ENCODE measurements at regions not wholly inside any gene's neighbourhood (a gene's known extent, or its start where the extent isn't known, plus 50 kb on each side); places are given as distances from the start of the nearest gene placed in this dataset.

- no peak for DNase-seq
Observed at GRCh38 chr2:65557616-65558573, 125.5 kb upstream of the SPRED2 start.

GRCh38 chr2:65554765-65555591, 122.6 kb upstream of the SPRED2 start:
- DNase-seq = no peak

GRCh38 chr2:65553504-65554074, 121.2 kb upstream of the SPRED2 start:
- DNase-seq = no peak

- no peak for DNase-seq
Observed at GRCh38 chr2:65551528-65551927, 119.1 kb upstream of the SPRED2 start.

- no peak for DNase-seq
Observed at GRCh38 chr2:65550246-65550645, 117.8 kb upstream of the SPRED2 start.

GRCh38 chr2:65549631-65550030, 117.2 kb upstream of the SPRED2 start:
- DNase-seq = no peak

GRCh38 chr2:65549257-65549627, 116.8 kb upstream of the SPRED2 start:
- DNase-seq = no peak

GRCh38 chr2:65548576-65549256, 116.3 kb upstream of the SPRED2 start:
- DNase-seq = peak; percentile 12

- no peak for DNase-seq
Observed at GRCh38 chr2:65548064-65548463, 115.7 kb upstream of the SPRED2 start.

- DNase-seq = no peak
Observed at GRCh38 chr2:65545837-65546805, 113.7 kb upstream of the SPRED2 start.

GRCh38 chr2:65541773-65542172, 109.4 kb upstream of the SPRED2 start:
- no peak for DNase-seq

- no peak for DNase-seq
Observed at GRCh38 chr2:65539633-65540032, 107.2 kb upstream of the SPRED2 start.

- no peak for DNase-seq
Observed at GRCh38 chr2:65537651-65538385, 105.4 kb upstream of the SPRED2 start.

- DNase-seq = no peak
Observed at GRCh38 chr2:65536596-65536995, 104.2 kb upstream of the SPRED2 start.

- no peak for DNase-seq
Observed at GRCh38 chr2:65532937-65533336, 100.5 kb upstream of the SPRED2 start.

GRCh38 chr2:65532326-65532725, 99.9 kb upstream of the SPRED2 start:
- DNase-seq = no peak

GRCh38 chr2:65530547-65531320, 98.3 kb upstream of the SPRED2 start:
- DNase-seq = no peak

- DNase-seq = no peak
Observed at GRCh38 chr2:65529419-65529818, 97.0 kb upstream of the SPRED2 start.

- DNase-seq = no peak
Observed at GRCh38 chr2:65528241-65528574, 95.8 kb upstream of the SPRED2 start.
